Ovary (tissue), 7 donors: ENCODE measurements at regions not wholly inside any gene's neighbourhood (a gene's known extent, or its start where the extent isn't known, plus 50 kb on each side); places are given as distances from the start of the nearest gene placed in this dataset.

Source experiments
- DNase-seq, 5 donors: peaks; one replicate each; pipeline ENCODE4 v3.0.0-alpha.2; 2019 to 2020
- H3K27ac ChIP-seq, 2 donors: fragments of 200-600 bp; one replicate each; pipeline versions ENCODE4 v1.5.1 to v1.8.0; 2019 to 2022
- H3K27me3 ChIP-seq: fragments of 200-600 bp; one replicate; pipeline ENCODE4 v1.8.0; 2022
- H3K36me3 ChIP-seq: fragments of 200-600 bp; sonication (generic); one replicate; pipeline ENCODE4 v1.5.1; 2019
- H3K4me1 ChIP-seq: one replicate; pipeline ENCODE4 v1.8.1; 2013; ENCODE audit warnings: mild to moderate bottlenecking, moderate library complexity; ENCODE audit not compliant: insufficient read depth
- H3K4me3 ChIP-seq: fragments of 200-600 bp; sonication (generic); one replicate; pipeline ENCODE4 v1.5.1; 2017
- H3K9me3 ChIP-seq, 2 donors: fragments of 200-600 bp in 1 of 2; sonication (generic) in 1 of 2; one replicate each; pipeline versions ENCODE4 v1.5.1 to v1.8.1; 2013 to 2019; ENCODE audit warnings: mild to moderate bottlenecking in 1 of 2, moderate library complexity in 1 of 2
- EP300 ChIP-seq: sonication (generic); formaldehyde crosslinking; IDR thresholded peaks from one replicate; pipeline ENCODE4 v1.6.1; 2017; ENCODE audit warnings: antibody characterized with exemption
- POLR2A ChIP-seq: fragments of 450-650 bp; IDR thresholded peaks from one replicate; pipeline ENCODE4 v1.6.1; 2017; ENCODE audit warnings: antibody characterized with exemption, mild to moderate bottlenecking, moderate library complexity
- WGBS, 3 donors: extraction: QIAGEN DNeasy Blood & Tissue Kit in 1 of 3; methylation state at CpG; one replicate each; pipeline versions ENCODE4 v1.1.5 to v1.1.7; 2013 to 2017; 5-methylcytosine and 5-hydroxymethylcytosine counted together
- intact Hi-C, 4 donors: fragments of 100-400 bp; cut with DNase I; formaldehyde crosslinking; loops; one replicate each; pipeline versions ENCODE4 v1.11.0 to v1.15.1; 2022 to 2023
- TF ChIP-seq, protein P1 (sequence below), 3 donors: fragments of 450-650 bp in 2 of 3; fragments of 200-600 bp in 1 of 3; IDR thresholded peaks; one replicate each; pipeline versions ENCODE4 v1.5.1 to v1.8.0; 2016 to 2022; ENCODE audit warnings: antibody characterized with exemption in 3 of 3, mild to moderate bottlenecking in 1 of 3
- donor health status: DM: no; HTN: no; CAD: no; lungs with moderate emphysema.
- donor health status: DM: no; HTN: no; CAD: no.
- donor health status: Bipolar disorder and iron deficiency.
- donor health status: DM: no; HTN: no; CAD: no.
- donor health status: DM: yes; HTN: yes; CAD: no.

DNA sequence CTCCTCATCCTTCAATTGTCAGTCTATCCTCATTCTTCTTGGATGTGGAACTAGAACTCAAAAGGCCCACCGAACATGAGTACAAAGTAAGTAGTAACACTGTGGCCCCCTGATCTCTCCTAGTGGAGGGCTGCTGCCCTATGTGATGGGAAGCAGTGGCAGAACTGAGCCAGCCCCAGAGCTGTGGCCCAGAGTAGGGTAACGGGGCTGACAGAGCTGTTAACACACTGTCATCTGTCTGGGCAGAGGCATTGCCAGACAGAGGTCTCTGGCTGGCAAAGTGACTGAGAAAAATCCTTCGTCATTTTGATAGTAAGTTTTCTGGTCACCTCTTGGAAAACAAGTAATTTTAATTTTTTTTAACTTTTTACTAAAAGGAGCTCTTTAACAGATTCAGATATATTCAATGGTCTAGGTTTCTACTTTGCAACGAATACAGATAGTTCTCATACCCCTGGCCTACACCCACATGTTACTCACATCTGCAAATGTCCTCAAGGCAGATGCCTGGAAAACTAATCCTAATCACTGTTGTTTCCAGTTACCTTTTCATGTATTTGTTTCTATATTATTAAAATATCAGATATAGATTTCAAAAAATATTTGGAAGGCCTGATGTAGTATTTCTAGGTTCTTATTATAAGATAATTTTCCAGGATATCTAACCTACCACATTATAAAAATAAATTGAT lies 588.7 kb downstream of the CPS1 start:
- Histone ChIP-seq H3K27me3 (no peaks in the 10 kb centered on the region), H3K4me1 (no peaks in the 10 kb centered on the region), H3K9me3 (no peaks in the 10 kb centered on the region), H3K27ac (no peak overlapping the region), H3K36me3 (no peaks in the 10 kb centered on the region), H3K4me3 (no peak overlapping the region)
- no peak for DNase-seq
- intact Hi-C loops, result no loop called here
- TF ChIP-seq, protein P1, sequence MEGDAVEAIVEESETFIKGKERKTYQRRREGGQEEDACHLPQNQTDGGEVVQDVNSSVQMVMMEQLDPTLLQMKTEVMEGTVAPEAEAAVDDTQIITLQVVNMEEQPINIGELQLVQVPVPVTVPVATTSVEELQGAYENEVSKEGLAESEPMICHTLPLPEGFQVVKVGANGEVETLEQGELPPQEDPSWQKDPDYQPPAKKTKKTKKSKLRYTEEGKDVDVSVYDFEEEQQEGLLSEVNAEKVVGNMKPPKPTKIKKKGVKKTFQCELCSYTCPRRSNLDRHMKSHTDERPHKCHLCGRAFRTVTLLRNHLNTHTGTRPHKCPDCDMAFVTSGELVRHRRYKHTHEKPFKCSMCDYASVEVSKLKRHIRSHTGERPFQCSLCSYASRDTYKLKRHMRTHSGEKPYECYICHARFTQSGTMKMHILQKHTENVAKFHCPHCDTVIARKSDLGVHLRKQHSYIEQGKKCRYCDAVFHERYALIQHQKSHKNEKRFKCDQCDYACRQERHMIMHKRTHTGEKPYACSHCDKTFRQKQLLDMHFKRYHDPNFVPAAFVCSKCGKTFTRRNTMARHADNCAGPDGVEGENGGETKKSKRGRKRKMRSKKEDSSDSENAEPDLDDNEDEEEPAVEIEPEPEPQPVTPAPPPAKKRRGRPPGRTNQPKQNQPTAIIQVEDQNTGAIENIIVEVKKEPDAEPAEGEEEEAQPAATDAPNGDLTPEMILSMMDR (IDR thresholded peaks at IDR 0.05), result no peak
- TF ChIP-seq POLR2A, result no peak
- TF ChIP-seq EP300, result no peak
- 80 to 89% (median 81%) methylated on average over 4 of the region's 4 CpGs for WGBS, 3 donors

- intact Hi-C loops, result no loop called here
- Histone ChIP-seq H3K9me3 (no peaks in the 10 kb centered on the region), H3K27ac (no peak overlapping the region), H3K36me3 (no peaks in the 10 kb centered on the region), H3K27me3 (no peaks in the 10 kb centered on the region), H3K4me1 (no peaks in the 10 kb centered on the region), H3K4me3 (no peak overlapping the region)
- WGBS, 3 donors, result 89 to 92% (median 92%) methylated on average over 3 of the region's 3 CpGs
- TF ChIP-seq POLR2A (no peak), EP300 (no peak)
- TF ChIP-seq, protein P1 (IDR thresholded peaks at IDR 0.05), result no peak
- no peak for DNase-seq
Observed at GRCh38 chr2:211149731-211150130, 593.3 kb downstream of the CPS1 start.

DNA sequence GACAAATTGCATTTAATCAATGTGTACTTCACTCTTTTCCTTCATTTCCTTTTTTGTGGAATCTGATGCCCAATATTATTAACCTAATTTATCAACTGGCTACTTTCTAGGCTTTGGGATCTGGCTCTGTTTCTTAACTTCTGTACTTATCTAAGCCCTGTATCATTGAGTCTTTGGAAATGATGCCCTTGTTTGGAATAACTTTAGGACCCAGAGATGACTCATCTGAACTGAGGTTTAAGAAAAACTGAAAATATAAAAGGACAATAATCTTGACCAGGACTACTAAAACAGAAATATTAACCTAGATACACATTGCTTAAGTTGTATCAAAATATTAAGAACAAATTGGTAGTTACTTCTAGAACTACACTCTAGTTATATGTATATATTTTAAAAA lies 600.8 kb downstream of the CPS1 start:
- TF ChIP-seq, protein P1 (IDR thresholded peaks at IDR 0.05), result no peak
- TF ChIP-seq EP300, result no peak
- TF ChIP-seq POLR2A, result no peak
- no peak overlapping the region for H3K27ac ChIP-seq
- H3K4me3 ChIP-seq, result no peak overlapping the region
- no peaks in the 10 kb centered on the region for H3K9me3 ChIP-seq
- intact Hi-C loops, result no loop called here
- no peaks in the 10 kb centered on the region for H3K4me1 ChIP-seq
- DNase-seq, result no peak
- H3K27me3 ChIP-seq, result no peaks in the 10 kb centered on the region
- H3K36me3 ChIP-seq, result no peaks in the 10 kb centered on the region

- Histone ChIP-seq H3K4me3 (no peak overlapping the region), H3K27ac (no peak overlapping the region), H3K27me3 (no peaks in the 10 kb centered on the region), H3K9me3 (no peaks in the 10 kb centered on the region), H3K4me1 (no peaks in the 10 kb centered on the region), H3K36me3 (no peaks in the 10 kb centered on the region)
- 28 to 32% (median 32%) methylated on average over 5 of the region's 5 CpGs for WGBS, 3 donors
- peak; percentile 23 to 52 (median 49) for DNase-seq
- TF ChIP-seq, protein P1 (IDR thresholded peaks at IDR 0.05), result peak in 1 of 3 donors; percentile 15
- no peak for TF ChIP-seq POLR2A
- intact Hi-C loops, result no loop called here
Observed at GRCh38 chr2:211157856-211158463, 601.6 kb downstream of the CPS1 start.
